A549 (cell line): ENCODE measurements at regions not wholly inside any gene's neighbourhood (a gene's known extent, or its start where the extent isn't known, plus 50 kb on each side); places are given as distances from the start of the nearest gene placed in this dataset.

Experiments used
- ATAC-seq, 2 experiments: fragments of 200-7000 bp in 1 of 2; fragments of >200 bp in 1 of 2; cut with Nextera tagmentation in 1 of 2; cut with Tn5 transposase in 1 of 2; 3 replicates each; pipeline versions ENCODE4 v1.8.0 to v1.9.1; 2018 to 2020; ENCODE audit warnings: mild to moderate bottlenecking in 1 of 2, moderate library complexity in 1 of 2
- CTCF ChIA-PET: fragments of 300-600 bp; sonication (Branson Sonifier 250); formaldehyde crosslinking; extraction: SDS; loops from one replicate; lab custom pipeline; 2021; ENCODE audit warnings: antibody characterized with exemption, inconsistent platforms; lab: Yijun Ruan, JAX
- POLR2A ChIA-PET: fragments of 350-600 bp; formaldehyde crosslinking; extraction: SDS; loops from one replicate; lab custom pipeline; 2021; ENCODE audit warnings: antibody characterized with exemption, inconsistent platforms; lab: Yijun Ruan, JAX
- DNase-seq, 2 experiments: peaks; one replicate each; pipeline versions ENCODE4 v3.0.0 to v3.0.0-alpha.2; 2011 to 2016; ENCODE audit warnings: low read depth in 1 of 2, low spot score in 1 of 2
- FAIRE-seq: peaks from 2 replicates; lab custom pipeline; 2011; peaks lifted over from hg19 to GRCh38; lab: Jason Lieb, UNC
- H3K27ac ChIP-seq, 2 experiments: fragments of >200 bp; sonication (Bioruptor Twin); formaldehyde crosslinking; 3 replicates each; pipeline ENCODE4 v1.5.1; 2016 to 2017
- H3K4me1 ChIP-seq: fragments of >200 bp; sonication (Bioruptor Twin); formaldehyde crosslinking; 3 replicates; pipeline ENCODE4 v1.6.1; 2016
- H3K4me2 ChIP-seq: fragments of >200 bp; sonication (Bioruptor Twin); formaldehyde crosslinking; 3 replicates; pipeline ENCODE4 v1.6.1; 2016
- H3K4me3 ChIP-seq: fragments of >200 bp; sonication (Bioruptor Twin); formaldehyde crosslinking; 3 replicates; pipeline ENCODE4 v1.5.1; 2016
- H3K9me3 ChIP-seq: fragments of >200 bp; sonication (Bioruptor Twin); formaldehyde crosslinking; 3 replicates; pipeline ENCODE4 v1.6.1; 2016
- CBX2 ChIP-seq: fragments of 200-600 bp; sonication (generic); IDR thresholded peaks from 2 replicates; pipeline ENCODE4 v1.6.1; 2016; ENCODE audit warnings: low read depth, mild to moderate bottlenecking, borderline replicate concordance
- CBX8 ChIP-seq: fragments of 200-600 bp; sonication (generic); IDR thresholded peaks from 2 replicates; pipeline ENCODE4 v1.6.1; 2016
- CEBPB ChIP-seq, 2 experiments: fragments of >200 bp in 1 of 2; sonication (Bioruptor Twin) in 1 of 2; formaldehyde crosslinking in 1 of 2; IDR thresholded peaks; 2 replicates each; pipeline ENCODE4 v1.6.1; 2012 to 2016
- E2F6 ChIP-seq: IDR thresholded peaks from 2 replicates; pipeline ENCODE4 v1.6.1; 2012; ENCODE audit warnings: low read depth, borderline replicate concordance
- EHMT2 ChIP-seq: fragments of 200-600 bp; sonication (generic); IDR thresholded peaks from 2 replicates; pipeline ENCODE4 v1.6.1; 2016; ENCODE audit warnings: antibody characterized with exemption, low read depth, mild to moderate bottlenecking, moderate library complexity
- ESRRA ChIP-seq: fragments of 150-350 bp; IDR thresholded peaks from 2 replicates; pipeline ENCODE4 v1.6.1; 2014; ENCODE audit warnings: mild to moderate bottlenecking, low read length, borderline replicate concordance
- GATA3 ChIP-seq: IDR thresholded peaks from 2 replicates; pipeline ENCODE4 v1.6.1; 2012; ENCODE audit warnings: borderline replicate concordance
- HEYL ChIP-seq: fragments of 250-450 bp; sonication (Bioruptor Pico); IDR thresholded peaks from 2 replicates; pipeline ENCODE4 v1.8.0; 2021; ENCODE audit warnings: mild to moderate bottlenecking, moderate library complexity
- HOXA7 ChIP-seq: fragments of 250-450 bp; sonication (Bioruptor Pico); IDR thresholded peaks from 2 replicates; pipeline ENCODE4 v1.5.0; 2020; ENCODE audit warnings: mild to moderate bottlenecking, moderate library complexity
- HOXB13 ChIP-seq: fragments of 250-450 bp; sonication (Bioruptor Pico); IDR thresholded peaks from 2 replicates; pipeline ENCODE4 v1.5.0; 2020; ENCODE audit warnings: low read depth, mild to moderate bottlenecking, moderate library complexity
- JUNB ChIP-seq: fragments of >200 bp; sonication (Bioruptor Twin); formaldehyde crosslinking; IDR thresholded peaks from 2 replicates; pipeline ENCODE4 v1.6.1; 2016
- KDM5A ChIP-seq: fragments of 200-600 bp; sonication (generic); IDR thresholded peaks from 2 replicates; pipeline ENCODE4 v1.6.1; 2016; ENCODE audit warnings: antibody characterized with exemption, mild to moderate bottlenecking
- NPAS2 ChIP-seq: fragments of 250-450 bp; sonication (Bioruptor Pico); IDR thresholded peaks from 2 replicates; pipeline ENCODE4 v1.8.0; 2022; ENCODE audit warnings: mild to moderate bottlenecking, moderate library complexity, borderline replicate concordance
- POLR2AphosphoS2 ChIP-seq: conservative IDR thresholded peaks from 2 replicates; pipeline ENCODE4 v1.6.1; 2012; ENCODE audit warnings: low read length, improper control_type of control experiment, inconsistent platforms
- REST ChIP-seq: fragments of 200-600 bp; sonication (generic); IDR thresholded peaks from 2 replicates; pipeline ENCODE4 v1.6.1; 2016; ENCODE audit warnings: antibody characterized with exemption, mild to moderate bottlenecking, moderate library complexity
- RNF2 ChIP-seq: fragments of 200-600 bp; sonication (generic); IDR thresholded peaks from 2 replicates; pipeline ENCODE4 v1.6.1; 2016; ENCODE audit warnings: low read depth, mild to moderate bottlenecking, antibody characterized with exemption, moderate library complexity, borderline replicate concordance
- SMC3 ChIP-seq: fragments of >200 bp; sonication (Bioruptor Twin); formaldehyde crosslinking; IDR thresholded peaks from 3 replicates; pipeline ENCODE4 v1.6.1; 2018; ENCODE audit warnings: inconsistent platforms
- ZNF302 ChIP-seq: fragments of 250-450 bp; sonication (Bioruptor Pico); IDR thresholded peaks from 2 replicates; pipeline ENCODE4 v1.9.0; 2021; ENCODE audit warnings: inconsistent platforms, mild to moderate bottlenecking, moderate library complexity
- WGBS: methylation state at CpG from one replicate; pipeline ENCODE4 v1.1.6; 2017; ENCODE audit errors: missing lambda C conversion rate; 5-methylcytosine and 5-hydroxymethylcytosine counted together
- TF ChIP-seq, protein P1 (sequence below): fragments of 250-450 bp; sonication (Bioruptor Pico); IDR thresholded peaks from 2 replicates; pipeline ENCODE4 v1.5.0; 2021; ENCODE audit warnings: mild to moderate bottlenecking, moderate library complexity, borderline replicate concordance
- TF ChIP-seq, protein P2 (sequence below): fragments of 150-350 bp; IDR thresholded peaks from 2 replicates; pipeline ENCODE4 v1.6.1; 2014; ENCODE audit warnings: low read depth, mild to moderate bottlenecking, low read length

- POLR2A ChIA-PET = no interaction called here
- no peaks in the 10 kb centered on the region for H3K9me3 ChIP-seq
- no peak overlapping the region for H3K27ac ChIP-seq
- TF ChIP-seq REST = no peak
- no peak for TF ChIP-seq KDM5A
- no peak for TF ChIP-seq SMC3
- no peak for TF ChIP-seq CEBPB (IDR thresholded peaks at IDR 0.05)
- no peak for TF ChIP-seq ZNF302 (CRISPR knock-in tag)
- no peak for TF ChIP-seq CBX2
- TF ChIP-seq CBX8 = no peak
- TF ChIP-seq JUNB = no peak
- TF ChIP-seq POLR2AphosphoS2 = no peak
- no peak for TF ChIP-seq NPAS2 (CRISPR knock-in tag)
- no peak for FAIRE-seq
- 51% methylated on average over 6 of the region's 6 CpGs for WGBS
- CTCF ChIA-PET = no interaction called here
- no peaks in the 10 kb centered on the region for H3K4me1 ChIP-seq
- ATAC-seq = no peak
- DNase-seq = no peak
- no peak overlapping the region for H3K4me3 ChIP-seq
- no peak overlapping the region for H3K4me2 ChIP-seq
Observed at GRCh38 chr16:79677799-79678530, 77.4 kb upstream of the MAF start.

GRCh38 chr16:79673635-79674034 is 73.1 kb upstream of the MAF start:
- H3K27ac ChIP-seq = no peak overlapping the region
- H3K4me1 ChIP-seq = no peaks in the 10 kb centered on the region
- TF ChIP-seq, protein P1, sequence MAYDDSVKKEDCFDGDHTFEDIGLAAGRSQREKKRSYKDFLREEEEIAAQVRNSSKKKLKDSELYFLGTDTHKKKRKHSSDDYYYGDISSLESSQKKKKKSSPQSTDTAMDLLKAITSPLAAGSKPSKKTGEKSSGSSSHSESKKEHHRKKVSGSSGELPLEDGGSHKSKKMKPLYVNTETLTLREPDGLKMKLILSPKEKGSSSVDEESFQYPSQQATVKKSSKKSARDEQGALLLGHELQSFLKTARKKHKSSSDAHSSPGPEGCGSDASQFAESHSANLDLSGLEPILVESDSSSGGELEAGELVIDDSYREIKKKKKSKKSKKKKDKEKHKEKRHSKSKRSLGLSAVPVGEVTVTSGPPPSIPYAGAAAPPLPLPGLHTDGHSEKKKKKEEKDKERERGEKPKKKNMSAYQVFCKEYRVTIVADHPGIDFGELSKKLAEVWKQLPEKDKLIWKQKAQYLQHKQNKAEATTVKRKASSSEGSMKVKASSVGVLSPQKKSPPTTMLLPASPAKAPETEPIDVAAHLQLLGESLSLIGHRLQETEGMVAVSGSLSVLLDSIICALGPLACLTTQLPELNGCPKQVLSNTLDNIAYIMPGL (CRISPR knock-in tag) = no peak
- no peak for TF ChIP-seq HOXA7
- TF ChIP-seq HEYL (CRISPR knock-in tag) = no peak
- FAIRE-seq (no peak), ATAC-seq (no peak), DNase-seq (no peak)
- CTCF ChIA-PET = no interaction called here
- H3K4me2 ChIP-seq = no peak overlapping the region
- H3K9me3 ChIP-seq = peaks cover 6% of the 10 kb centered on the region; the same call in 1 of the 3 replicates
- 55% methylated on average over 3 of the region's 3 CpGs for WGBS
- POLR2A ChIA-PET = no interaction called here
- H3K4me3 ChIP-seq = no peak overlapping the region

DNA sequence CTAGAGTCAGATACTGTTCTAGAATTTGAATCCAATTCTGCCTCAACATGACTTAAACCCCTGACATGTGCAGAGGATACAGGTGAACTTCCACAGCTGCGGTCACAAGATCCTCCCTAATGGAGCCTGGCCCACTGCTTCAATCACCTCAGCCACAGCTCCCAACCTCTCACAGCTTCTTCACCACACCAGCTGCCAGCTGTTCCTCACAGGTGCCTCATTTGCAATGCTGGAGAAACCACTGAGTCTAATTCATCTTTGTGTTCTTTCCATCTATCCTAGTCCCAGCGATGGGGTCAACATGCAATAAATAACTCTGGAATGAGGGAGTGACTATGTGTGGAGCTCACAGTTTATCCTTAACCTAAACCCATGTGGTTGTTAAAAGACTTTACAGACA is 72.0 kb upstream of the MAF start:
- peaks cover 9% of the 10 kb centered on the region; the same call in 1 of the 3 replicates for H3K9me3 ChIP-seq
- no peak overlapping the region for H3K4me3 ChIP-seq
- no peaks in the 10 kb centered on the region for H3K4me1 ChIP-seq
- CTCF ChIA-PET = no interaction called here
- 51% methylated on average over 2 of the region's 2 CpGs for WGBS
- POLR2A ChIA-PET = no interaction called here
- no peak overlapping the region for H3K4me2 ChIP-seq
- FAIRE-seq = no peak
- TF ChIP-seq GATA3 (no peak), HEYL (CRISPR knock-in tag) (no peak), HOXB13 (CRISPR knock-in tag) (no peak), RNF2 (no peak), KDM5A (no peak), E2F6 (no peak), SMC3 (no peak), HOXA7 (no peak), ESRRA (no peak), JUNB (no peak), EHMT2 (no peak)
- TF ChIP-seq, protein P1 (CRISPR knock-in tag) = no peak
- TF ChIP-seq, protein P2, sequence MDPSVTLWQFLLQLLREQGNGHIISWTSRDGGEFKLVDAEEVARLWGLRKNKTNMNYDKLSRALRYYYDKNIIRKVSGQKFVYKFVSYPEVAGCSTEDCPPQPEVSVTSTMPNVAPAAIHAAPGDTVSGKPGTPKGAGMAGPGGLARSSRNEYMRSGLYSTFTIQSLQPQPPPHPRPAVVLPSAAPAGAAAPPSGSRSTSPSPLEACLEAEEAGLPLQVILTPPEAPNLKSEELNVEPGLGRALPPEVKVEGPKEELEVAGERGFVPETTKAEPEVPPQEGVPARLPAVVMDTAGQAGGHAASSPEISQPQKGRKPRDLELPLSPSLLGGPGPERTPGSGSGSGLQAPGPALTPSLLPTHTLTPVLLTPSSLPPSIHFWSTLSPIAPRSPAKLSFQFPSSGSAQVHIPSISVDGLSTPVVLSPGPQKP = no peak
- ATAC-seq = no peak
- H3K27ac ChIP-seq = no peak overlapping the region
- DNase-seq = no peak
